HG03469 (cell line): ENCODE measurements at regions not wholly inside any gene's neighbourhood (a gene's known extent, or its start where the extent isn't known, plus 50 kb on each side); places are given as distances from the start of the nearest gene placed in this dataset.
"Not testable (repeated sequence)": the region's sequence is repeated elsewhere in the genome, so short reads cannot be mapped to it uniquely, and the experiment has no call there.

Source experiments
- ATAC-seq: cut with Tn5 transposase; IDR thresholded peaks from one replicate; pipeline ENCODE4 v1.9.1; 2021; ENCODE audit warnings: mild to moderate bottlenecking, moderate library complexity, moderate number of reproducible peaks; ENCODE audit not compliant: unreplicated experiment

DNA sequence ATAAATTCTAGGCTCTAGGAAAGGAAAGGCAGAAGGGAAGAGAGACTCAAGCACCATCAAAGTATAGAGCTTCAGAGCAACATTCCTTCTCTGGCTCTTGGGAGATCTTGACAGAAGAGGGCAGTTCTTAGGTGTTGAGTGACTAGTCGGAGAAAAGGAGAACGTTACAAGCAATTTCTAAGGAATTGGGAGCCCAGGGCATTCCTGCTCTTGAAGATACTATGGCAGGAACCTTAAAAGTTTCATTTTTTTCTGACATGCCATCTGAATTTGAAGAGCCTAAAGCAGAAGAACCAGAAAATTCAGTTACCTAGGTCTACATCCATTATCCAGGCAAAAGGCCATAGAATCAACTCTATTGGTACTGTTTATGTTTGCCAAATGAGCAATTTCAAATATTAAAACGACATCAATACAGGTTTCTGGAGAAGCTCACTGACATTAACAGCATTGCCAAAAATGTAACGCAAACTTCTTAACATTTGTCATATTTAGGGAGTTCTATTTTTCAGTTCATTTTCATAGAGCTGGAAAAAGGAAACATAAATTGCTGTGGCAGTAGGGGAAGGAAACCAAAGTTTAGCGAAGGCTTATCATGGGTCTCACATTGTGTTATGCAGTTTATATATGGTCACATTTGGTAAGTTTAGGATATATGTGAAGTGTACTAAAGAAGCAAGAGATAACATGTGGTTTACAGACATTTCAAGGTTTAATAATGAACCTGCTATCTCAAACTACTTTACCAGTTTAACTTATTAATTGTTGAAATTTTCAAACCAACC is 210.1 kb upstream of the NRIP1 start:
- ATAC-seq: no peak

DNA sequence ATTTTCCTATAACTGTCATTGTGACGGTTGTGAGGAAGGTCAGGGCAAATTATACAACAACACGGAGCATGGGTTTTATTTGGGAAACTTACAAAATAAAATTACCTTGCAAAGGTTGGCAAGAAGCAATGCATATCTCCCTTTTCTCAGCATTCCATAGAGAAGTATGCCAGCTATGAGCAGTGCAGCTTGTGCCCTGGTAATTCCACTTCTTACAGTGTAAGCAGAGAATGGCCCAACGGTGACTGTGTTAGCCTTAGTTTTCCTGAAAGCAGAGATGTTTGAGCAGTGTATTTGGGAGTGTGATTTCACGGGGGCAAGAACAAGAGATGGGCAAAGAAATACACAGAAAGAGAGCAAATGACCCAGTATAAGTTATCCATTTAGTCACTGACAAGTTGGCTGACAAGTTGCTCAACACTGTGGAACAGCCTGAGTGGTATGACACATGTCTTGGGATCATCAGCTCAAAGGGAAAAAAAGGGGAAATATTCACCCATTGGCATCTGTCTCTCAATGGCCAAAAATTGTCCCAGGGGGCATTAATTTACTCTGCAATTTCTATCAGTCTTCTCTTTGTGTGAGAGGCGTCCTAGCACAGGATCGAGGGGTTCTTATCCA is 210.9 kb upstream of the NRIP1 start:
- no peak for ATAC-seq

DNA sequence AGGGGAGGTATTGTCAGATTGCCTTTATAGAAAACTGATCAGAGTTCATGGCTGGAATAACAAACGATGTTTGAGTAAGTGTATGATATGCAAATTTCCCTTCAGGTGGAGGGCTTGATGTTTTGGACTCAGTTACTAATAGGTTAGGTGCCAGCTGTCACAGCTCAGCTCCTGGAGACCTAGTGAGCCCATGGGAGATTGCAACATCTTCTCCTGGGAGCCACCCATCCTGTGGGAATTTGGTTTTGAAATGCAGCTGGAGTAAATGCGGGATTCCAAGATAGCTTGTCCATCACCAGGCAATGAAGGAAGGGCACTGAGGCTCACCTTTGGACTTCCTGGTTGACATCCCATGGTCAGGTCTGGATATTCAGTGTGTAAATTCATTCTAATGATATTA is 211.4 kb upstream of the NRIP1 start:
- ATAC-seq: no peak

DNA sequence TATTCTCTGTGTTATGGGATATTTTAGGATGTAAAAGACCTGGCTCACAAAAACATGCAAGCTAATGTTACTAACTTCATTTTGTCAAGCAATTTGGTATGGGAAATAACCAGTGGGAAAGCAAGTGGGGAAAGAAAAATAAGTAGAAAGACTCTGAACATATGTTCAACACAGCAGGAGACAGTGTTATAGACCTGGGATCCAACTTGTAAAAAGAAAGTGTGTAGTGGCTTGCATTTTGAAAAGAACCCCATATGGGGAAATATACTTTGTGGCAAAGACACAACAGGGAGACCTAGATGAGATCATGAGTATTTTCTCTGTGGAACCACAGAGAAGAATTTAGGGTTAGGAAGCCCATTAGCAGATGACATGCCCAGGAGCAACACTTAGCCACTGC is 212.7 kb upstream of the NRIP1 start:
- no peak for ATAC-seq

DNA sequence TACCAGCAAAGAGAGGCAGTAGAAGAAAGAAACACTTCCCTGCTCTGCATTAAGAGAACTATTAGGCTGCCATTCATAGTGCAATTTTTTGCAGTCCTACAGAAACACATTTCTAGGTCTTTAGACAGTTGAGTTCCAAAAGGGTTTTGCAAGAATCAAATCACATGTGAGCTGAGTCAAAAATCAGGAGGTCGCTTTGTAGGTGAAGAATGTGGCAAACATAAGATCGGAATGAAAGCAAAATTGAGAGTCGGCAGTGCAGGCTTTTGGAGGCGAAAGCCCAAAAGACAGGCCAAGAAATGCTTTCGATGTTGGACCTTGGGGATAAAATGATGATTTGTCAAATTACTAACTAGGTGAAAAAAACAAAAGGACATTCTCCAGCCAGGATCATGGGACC is 213.5 kb upstream of the NRIP1 start:
- ATAC-seq: no peak

DNA sequence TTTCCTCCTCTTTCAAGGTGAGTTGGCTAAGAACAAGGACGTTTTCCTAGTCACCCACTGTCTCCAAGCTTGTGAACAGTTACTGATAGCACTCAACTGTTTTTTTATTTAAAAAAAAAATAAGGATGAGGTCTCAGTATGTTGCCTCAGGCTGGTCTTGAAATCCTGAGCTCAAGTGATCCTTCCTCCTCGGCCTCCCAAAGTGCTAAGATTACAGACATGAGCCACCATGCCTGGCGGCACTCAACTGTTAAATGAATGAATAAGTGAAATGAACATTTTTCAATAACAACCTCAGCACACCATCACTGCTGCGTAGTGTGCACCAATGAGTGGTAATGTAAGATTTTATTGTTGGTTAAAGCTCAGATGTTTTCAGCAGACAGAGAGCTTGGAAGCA is 214.1 kb upstream of the NRIP1 start:
- ATAC-seq: no peak

DNA sequence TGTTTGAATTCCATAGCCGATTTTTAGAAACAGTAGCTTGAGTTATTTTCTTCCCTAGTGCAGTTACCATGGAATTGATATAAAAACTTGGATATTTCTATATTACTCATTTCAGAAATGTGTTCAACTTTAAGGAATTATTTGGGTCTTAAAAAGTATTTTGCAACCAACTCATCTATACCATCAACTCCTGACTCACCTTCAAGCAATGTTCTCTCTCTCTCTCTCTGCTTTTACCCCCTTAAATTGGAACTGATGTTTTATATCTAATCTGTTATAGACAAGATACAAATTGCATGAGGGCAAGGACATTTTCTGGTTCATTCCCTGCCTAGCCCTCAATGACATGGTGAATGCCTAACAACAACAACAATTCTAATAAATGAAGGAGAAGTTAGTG is 214.7 kb upstream of the NRIP1 start:
- no peak for ATAC-seq

DNA sequence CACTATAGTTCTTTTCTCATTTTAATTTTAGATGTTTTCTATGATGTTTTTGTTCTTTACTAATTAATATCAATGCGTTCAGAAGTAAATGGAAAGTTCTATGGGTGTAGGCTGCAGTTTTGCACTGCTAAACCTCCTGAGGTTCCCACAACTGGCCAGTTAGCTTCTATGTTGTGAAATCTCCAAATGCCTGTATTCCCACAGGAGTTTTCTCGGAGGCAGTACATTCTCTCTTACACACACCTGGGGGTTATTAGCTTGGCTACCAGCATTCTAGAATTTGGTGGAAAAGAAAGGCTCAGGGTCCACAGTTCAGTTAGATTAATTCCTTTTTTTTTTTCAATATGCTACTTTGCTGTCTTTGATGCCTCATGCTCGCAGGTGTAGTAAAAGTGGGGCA is 216.9 kb upstream of the NRIP1 start:
- no peak for ATAC-seq

DNA sequence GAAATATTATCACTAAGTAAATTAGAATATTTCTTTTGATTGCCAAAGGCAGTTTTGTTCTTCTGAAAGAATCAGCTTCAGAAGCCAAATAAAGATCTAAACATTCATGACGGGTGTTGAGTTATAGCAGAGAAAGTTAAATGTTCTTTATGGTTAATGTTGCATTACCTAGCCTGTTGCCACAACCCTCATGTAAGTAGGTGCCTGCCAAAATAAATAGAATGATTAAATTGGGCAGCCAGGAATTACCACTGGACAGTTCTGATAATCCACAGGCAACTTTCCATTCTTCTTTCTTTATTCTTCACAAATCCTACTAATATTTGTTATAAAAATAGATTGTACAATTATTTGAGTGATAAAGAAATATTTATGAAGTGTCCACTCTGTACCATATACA is 217.9 kb upstream of the NRIP1 start:
- no peak for ATAC-seq

DNA sequence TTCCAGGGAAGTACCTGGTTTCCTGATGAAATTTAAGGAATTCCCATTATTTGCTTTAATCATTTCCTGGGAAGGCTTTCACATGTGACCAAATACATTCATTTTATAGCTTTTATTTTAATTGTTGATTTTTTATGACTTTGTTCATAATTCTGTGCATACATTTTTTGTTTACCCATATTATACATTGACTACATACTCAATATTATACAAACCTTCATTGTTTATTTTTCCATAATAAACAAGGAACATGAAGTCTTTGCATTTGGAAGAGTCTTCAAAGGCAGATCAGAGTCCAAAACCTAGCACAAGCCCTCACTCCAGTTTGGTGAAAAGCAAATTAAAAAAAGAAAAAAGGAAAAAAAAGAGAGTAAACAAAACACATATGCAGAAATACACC is 218.3 kb upstream of the NRIP1 start:
- no peak for ATAC-seq

DNA sequence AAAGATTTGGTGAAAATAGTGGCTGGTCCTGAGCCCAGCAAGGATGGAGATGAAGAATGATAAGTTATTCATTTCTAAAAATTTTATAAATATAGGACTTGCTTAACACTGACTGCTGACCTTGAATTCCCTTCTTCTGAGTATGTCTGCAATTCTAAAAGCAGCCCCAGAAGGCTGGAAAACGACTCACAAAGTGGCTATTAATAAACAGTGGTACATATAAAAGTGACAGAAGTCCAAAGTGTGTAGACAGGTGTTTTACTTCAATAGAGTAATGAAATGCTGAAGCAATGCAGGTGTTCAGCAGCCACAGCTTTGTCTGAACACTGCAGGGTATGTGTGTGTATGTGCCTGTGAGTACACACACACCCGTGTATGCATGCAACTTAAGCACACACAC is 219.0 kb upstream of the NRIP1 start:
- ATAC-seq: no peak

DNA sequence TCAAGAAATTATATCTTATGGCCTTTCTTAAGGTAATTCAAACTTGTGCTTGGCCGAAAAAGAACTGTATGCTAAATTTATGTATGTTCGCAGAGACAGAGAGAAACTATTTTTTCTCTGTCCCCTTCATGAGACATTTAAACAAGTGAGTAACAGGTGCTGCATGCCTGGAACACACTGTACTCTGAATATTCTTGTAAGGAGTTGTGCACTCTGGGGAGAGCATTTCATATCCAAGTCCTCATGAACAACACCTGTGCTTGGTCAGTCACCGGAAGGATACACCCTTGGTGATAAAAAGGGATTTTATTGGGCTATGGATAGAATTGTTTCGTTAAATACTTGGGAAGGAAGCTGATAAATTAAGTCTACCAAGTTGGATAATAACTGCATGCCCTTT is 220.8 kb upstream of the NRIP1 start:
- no peak for ATAC-seq

DNA sequence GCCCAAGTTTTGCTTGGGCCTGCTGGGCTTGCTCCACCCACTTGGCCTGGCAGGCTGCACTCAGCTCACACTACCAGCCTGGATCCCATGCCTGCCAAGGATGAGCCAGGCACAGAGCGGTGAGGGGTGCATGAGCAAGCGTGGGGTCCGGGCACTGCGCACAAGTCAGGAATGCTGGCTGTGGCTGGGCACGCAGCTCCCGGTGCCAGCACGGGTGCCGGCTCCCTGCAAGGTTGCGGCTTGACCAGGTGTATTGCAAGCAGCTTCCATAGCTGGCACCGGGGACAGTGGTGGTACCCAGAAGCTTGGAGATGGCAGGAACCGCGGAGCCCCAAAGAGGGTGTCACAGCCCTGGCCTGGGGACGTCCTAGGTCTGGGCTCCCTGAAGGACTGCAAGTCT is 224.4 kb upstream of the NRIP1 start:
- ATAC-seq: no peak

DNA sequence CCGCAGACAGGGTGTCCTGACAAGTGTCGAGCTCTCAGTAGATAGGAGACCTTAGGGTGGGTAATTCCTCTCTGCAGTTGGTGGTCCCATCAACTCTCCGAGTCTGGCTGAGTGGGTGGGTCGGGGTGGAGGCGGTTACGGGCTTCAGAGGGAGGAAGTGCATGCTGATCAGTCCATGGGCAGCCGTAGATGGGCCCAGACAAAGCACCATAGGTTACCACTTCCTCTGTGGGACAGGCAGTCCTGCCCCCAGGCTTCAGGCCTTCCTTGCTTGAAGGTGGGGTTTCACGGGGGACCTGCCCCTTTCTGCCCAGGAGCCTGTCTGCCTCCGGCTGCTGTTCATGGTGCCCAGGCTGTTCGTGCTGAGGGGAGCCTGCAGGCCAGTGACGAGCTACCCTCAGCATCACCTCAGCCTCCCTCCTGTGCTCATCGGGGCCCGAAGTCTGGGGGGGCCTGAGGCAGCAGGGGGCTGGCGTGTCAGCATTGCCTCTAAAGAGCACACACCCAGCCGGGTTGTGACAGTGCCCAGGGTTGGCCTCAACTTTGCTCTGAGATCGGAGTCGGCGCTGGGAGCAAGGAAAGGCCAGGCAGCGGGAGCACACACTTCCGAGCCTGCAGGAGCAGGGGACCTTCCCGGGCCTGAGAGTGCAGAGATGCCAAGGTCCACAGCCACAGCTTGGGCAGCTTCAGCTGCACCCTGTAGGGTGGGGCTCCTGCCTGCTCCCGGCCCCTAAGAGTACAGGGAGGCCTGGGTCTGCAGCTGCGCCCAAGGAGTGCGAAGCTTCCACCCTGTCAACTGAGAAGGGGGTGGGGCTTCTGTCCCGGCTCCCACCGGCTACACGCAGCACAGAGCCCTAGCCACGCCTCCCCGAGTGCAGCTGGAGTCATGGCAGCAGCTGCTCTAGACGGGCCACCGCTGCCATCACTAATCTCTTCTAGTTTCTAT is 225.4 kb upstream of the NRIP1 start:
- no peak for ATAC-seq

DNA sequence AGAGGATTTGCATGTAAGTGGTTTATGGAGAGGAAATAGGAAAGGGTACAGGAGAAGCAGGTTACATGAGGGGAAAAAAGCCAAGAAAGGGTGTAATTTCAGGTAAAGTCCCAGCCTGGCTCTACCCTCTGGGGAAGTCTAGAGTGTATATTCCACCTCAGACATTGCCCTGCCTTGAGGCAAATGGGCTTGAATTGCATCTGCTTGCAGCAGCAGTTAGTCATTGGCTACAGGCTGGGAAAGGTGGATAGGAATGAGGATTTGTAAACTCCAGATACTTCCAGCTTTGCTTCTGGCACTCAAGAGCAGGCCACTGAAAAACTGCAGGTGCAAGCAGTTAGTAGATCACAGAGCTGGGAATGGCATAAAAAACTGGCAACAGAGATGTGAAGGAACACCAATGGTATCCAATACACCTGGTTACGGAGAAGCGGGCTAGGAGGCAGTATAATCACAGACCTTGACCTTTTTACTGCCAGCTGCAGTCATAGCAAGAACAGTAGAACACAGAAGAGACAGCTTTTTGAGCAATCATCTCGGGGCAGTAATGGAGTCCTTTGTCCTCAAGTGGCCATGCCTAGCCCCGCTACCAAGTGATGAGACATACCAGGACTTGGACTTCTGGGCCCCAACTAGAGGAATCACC is 226.9 kb upstream of the NRIP1 start:
- ATAC-seq: no peak

DNA sequence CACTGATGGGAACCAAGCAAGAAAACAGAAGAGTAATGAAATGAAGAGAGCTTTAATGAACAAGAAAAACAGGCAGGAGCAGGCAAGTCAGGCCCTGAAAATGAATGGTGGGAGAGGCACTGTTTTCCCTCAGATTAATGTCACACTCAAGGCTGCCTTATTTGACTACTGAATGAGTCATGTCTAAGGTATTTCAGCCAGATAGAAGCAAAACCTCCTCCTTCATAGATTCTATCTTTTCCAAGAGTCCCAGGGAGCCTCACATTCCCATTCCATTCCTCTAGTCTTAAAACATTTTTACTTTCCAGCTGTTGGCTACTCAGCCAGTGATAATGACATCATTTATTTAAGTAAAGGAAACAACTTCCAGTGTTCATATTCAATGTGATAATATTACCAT is 228.4 kb upstream of the NRIP1 start:
- no peak for ATAC-seq

DNA sequence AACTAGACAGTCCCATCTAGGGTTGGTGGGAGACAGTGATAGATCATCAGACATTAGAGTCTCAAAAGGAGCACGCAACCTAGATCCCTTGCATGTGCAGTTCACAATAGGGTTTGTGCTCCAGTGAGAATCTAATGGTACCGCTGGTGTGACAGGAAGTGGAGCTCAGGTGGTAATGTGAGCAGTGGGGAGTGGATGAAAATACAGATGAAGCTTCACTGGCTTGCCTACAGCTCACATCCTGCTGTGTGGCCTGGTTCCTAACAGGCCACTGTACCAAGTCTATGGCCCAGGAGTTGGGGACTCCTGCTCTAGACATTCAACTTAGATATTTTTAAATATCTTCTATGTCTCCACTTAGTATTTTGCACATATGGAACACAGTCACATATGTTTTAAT is 231.1 kb upstream of the NRIP1 start:
- no peak for ATAC-seq

DNA sequence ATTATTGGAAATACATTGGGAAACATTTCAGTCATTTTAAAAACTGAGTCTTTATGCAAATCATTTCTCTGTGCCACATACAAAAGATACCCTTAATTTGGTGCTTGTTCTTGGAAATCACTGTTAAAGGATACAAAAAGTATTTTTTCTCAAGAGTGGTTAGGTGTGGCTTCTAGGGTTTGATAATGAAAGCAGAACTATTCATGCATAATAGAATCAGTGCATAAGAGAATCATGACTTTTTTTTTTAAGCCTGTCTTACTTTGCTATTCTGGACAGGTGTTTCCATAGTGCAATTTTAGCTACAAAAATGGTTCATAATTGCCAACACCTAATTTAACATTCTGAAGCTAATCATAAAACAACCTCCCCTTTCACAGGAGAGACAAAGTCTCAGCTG is 233.0 kb upstream of the NRIP1 start:
- ATAC-seq: no peak

DNA sequence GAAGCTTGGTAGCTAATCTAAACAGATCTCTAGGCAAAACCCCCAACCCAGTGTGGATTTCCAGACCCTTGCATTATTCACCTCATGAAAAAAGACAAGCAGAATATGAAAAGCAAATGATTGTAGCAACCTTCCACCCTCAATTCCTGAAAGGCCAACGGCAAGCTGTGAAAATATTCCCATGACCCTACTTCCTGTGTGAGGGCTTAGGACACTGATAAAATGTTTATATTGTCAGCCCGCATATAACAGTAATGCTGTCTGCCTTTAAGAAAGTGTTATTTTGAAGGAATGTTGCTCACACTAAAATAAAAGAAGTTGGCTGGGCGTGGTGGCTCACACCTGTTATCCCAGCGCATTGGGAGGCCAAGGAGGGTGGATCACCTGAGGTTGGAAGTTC is 233.5 kb upstream of the NRIP1 start:
- no peak for ATAC-seq

DNA sequence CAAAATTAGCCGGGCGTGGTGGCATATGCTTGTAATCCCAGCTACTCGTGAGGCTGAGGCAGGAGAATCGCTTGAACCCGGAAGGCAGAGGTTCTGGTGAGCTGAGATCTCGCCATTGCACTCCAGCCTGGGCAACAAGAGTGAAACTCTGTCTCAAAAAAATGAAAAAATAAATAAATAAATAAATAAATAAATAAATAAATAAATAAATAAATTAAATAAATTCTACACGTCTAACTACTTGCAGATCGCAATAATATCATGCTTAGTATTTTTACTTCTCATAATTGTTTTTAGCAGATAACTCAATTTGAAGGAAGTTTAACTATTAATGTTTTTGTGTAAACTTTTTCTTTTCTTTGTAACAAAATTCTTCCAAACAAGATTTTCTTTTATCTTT is 234.0 kb upstream of the NRIP1 start:
- not testable (repeated sequence) for ATAC-seq

DNA sequence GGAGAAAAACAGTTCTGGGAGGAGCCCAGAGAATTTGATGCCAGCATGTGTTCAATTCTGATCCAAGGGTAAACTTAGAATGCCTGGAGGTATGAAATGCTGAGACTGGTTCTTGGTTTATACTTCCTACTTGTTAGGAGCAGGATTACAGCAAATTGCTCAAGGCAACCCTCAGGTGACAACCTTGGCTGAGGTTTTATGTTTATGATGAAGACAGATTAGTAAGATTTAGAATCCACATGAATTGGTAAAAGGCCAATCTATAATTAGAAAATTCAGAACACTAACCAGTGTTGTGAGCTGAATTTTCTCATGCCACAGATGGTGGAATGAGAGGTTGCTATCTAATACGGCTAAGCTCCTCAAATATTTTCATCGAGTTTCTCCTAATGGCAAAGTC is 235.3 kb upstream of the NRIP1 start:
- ATAC-seq: no peak
